ENCODE measurements at regions not wholly inside any gene's neighbourhood (a gene's known extent, or its start where the extent isn't known, plus 50 kb on each side); places are given as distances from the start of the nearest gene placed in this dataset.
"Not testable (repeated sequence)": the region's sequence is repeated elsewhere in the genome, so short reads cannot be mapped to it uniquely, and the experiment has no call there.

DNA sequence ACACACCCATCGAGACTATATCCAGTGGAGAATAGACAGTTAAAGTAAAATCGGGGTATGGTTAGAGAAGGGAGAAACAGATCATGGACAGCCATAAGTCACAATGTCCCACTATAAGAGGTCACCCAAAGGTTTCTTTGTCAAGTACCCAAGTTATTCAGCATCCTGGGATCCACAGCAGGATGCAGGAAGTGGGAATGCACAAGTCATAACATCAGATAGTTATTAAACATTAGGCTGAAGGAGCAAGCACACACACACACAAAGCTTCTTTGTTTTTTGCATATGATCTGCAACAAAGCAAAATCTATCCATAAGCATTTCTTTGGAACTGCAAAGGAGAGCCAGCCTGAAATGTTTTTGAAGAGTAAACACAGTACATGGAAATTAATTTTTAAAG, 111.6 kb downstream of the NOC3L start:
- Histone ChIP-seq H3K9ac (ENCODE audit: insufficient read depth in 1 of 2, low read length in 2 of 2) (no peak overlapping the region), H3K9me3 (ENCODE audit: control insufficient read depth in 4 of 4, insufficient read depth in 3 of 4, low read length in 3 of 4) (no peaks in the 10 kb centered on the region), H3K27ac (ENCODE audit: low read depth in 1 of 2, low read length in 1 of 2) (no peak overlapping the region), H3K4me3 (no peak overlapping the region), H3K27me3 (ENCODE audit: control insufficient read depth in 3 of 3, insufficient read depth in 3 of 3, low read length in 2 of 3) (no peaks in the 10 kb centered on the region), H3K36me3 (ENCODE audit: control insufficient read depth in 4 of 4, insufficient read depth in 4 of 4, low read length in 4 of 4) (peaks cover 0 to 11% (median 3%) of the 10 kb centered on the region in 4 donors), H3K4me1 (ENCODE audit: control insufficient read depth in 5 of 5, insufficient read depth in 5 of 5, low read length in 5 of 5) (no peaks in the 10 kb centered on the region)
- WGBS, 2 donors, result 90 to 94% methylated on average over 2 of the region's 2 CpGs
- DNase-seq, result no peak
- no peak for TF ChIP-seq CTCF (IDR thresholded peaks at IDR 0.05; ENCODE audit: control extremely low read depth, extremely low read depth)
- ATAC-seq (ENCODE audit: insufficient read depth, low FRiP score), result no peak

DNA sequence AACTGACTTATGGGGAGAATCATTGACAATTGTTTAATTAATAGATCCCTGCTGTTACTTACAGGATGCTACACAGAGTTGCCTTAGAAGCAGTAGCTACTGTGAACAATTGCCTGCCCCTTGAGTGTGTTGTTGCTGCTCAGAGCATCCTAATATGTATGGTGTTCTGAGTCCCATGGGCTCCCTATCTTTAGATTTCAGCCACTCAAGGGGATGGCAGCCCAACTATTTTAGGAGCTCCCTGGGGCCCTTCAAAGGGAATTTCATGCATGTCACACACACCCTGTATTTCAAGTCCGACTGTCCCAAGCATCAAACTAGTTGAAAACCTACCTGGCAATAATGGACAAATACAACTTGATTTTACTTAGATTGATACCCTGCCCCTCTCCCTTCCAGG, 111.2 kb downstream of the NOC3L start:
- Histone ChIP-seq H3K9me3 (ENCODE audit: control insufficient read depth in 4 of 4, insufficient read depth in 3 of 4, low read length in 3 of 4) (no peaks in the 10 kb centered on the region), H3K36me3 (ENCODE audit: control insufficient read depth in 4 of 4, insufficient read depth in 4 of 4, low read length in 4 of 4) (peaks cover 0 to 7% (median 2%) of the 10 kb centered on the region in 4 donors), H3K4me3 (no peak overlapping the region), H3K9ac (ENCODE audit: insufficient read depth in 1 of 2, low read length in 2 of 2) (no peak overlapping the region), H3K4me1 (ENCODE audit: control insufficient read depth in 5 of 5, insufficient read depth in 5 of 5, low read length in 5 of 5) (no peaks in the 10 kb centered on the region), H3K27ac (ENCODE audit: low read depth in 1 of 2, low read length in 1 of 2) (no peak overlapping the region), H3K27me3 (ENCODE audit: control insufficient read depth in 3 of 3, insufficient read depth in 3 of 3, low read length in 2 of 3) (no peaks in the 10 kb centered on the region)
- no peak for ATAC-seq (ENCODE audit: insufficient read depth, low FRiP score)
- WGBS, 2 donors, result 81 to 84% methylated on average over 1 of the region's 1 CpG
- no peak for DNase-seq
- TF ChIP-seq CTCF (IDR thresholded peaks at IDR 0.05; ENCODE audit: control extremely low read depth, extremely low read depth), result no peak

- DNase-seq; H3K4me1 ChIP-seq (ENCODE audit: control insufficient read depth in 5 of 5, insufficient read depth in 5 of 5, low read length in 5 of 5); H3K27me3 ChIP-seq (ENCODE audit: control insufficient read depth in 3 of 3, insufficient read depth in 3 of 3, low read length in 2 of 3); H3K27ac ChIP-seq (ENCODE audit: low read depth in 1 of 2, low read length in 1 of 2); ATAC-seq (ENCODE audit: insufficient read depth, low FRiP score); H3K9me3 ChIP-seq (ENCODE audit: control insufficient read depth in 4 of 4, insufficient read depth in 3 of 4, low read length in 3 of 4); H3K36me3 ChIP-seq (ENCODE audit: control insufficient read depth in 4 of 4, insufficient read depth in 4 of 4, low read length in 4 of 4); H3K9ac ChIP-seq (ENCODE audit: insufficient read depth in 1 of 2, low read length in 2 of 2); H3K4me3 ChIP-seq: not testable (repeated sequence)
- WGBS, 2 donors, result 96 to 98% methylated on average over 4 of the region's 6 CpGs
Observed at GRCh38 chr10:94257407-94257806, 105.3 kb downstream of the NOC3L start.

DNA sequence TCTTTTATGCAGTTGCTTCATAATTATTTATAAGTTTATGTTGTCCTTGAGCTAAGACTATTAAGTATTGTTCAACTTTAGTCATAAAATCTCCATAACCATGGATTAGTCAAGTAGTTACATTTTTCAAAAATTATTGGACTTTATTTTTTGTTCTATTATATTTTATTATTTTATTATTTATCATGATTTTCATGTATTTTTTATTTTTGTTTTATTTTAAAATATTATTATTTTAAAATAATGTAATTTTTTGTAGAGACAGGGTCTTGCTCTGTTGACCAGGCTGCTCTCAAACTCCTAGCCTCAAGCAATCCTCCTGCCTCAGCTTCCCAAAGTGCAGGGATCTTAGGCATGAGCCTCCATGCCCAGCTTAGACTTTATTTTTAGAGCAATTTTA, 102.3 kb downstream of the NOC3L start:
- no peak overlapping the region for H3K4me3 ChIP-seq
- H3K4me1 ChIP-seq (ENCODE audit: control insufficient read depth in 5 of 5, insufficient read depth in 5 of 5, low read length in 5 of 5), result no peaks in the 10 kb centered on the region
- no peak for ATAC-seq (ENCODE audit: insufficient read depth, low FRiP score)

More for the DNA sequence above, 102.3 kb downstream of the NOC3L start:
- Histone ChIP-seq H3K9me3 (ENCODE audit: control insufficient read depth in 4 of 4, insufficient read depth in 3 of 4, low read length in 3 of 4) (no peaks in the 10 kb centered on the region), H3K27me3 (ENCODE audit: control insufficient read depth in 3 of 3, insufficient read depth in 3 of 3, low read length in 2 of 3) (no peaks in the 10 kb centered on the region), H3K36me3 (ENCODE audit: control insufficient read depth in 4 of 4, insufficient read depth in 4 of 4, low read length in 4 of 4) (peaks cover 0 to 4% (median 2%) of the 10 kb centered on the region in 4 donors), H3K27ac (ENCODE audit: low read depth in 1 of 2, low read length in 1 of 2) (no peak overlapping the region), H3K9ac (ENCODE audit: insufficient read depth in 1 of 2, low read length in 2 of 2) (no peak overlapping the region)
- no peak for DNase-seq
- TF ChIP-seq CTCF (IDR thresholded peaks at IDR 0.05; ENCODE audit: control extremely low read depth, extremely low read depth), result no peak
